SK-N-SH (cell line): ENCODE measurements at regions not wholly inside any gene's neighbourhood (a gene's known extent, or its start where the extent isn't known, plus 50 kb on each side); places are given as distances from the start of the nearest gene placed in this dataset.

Experiments used
- CTCF ChIP-seq: fragments of 200-600 bp; sonication (generic); IDR thresholded peaks from 2 replicates; pipeline ENCODE4 v1.6.1; 2017; ENCODE audit warnings: antibody characterized with exemption, mild to moderate bottlenecking, moderate library complexity
- EZH2phosphoT487 ChIP-seq: fragments of 200-600 bp; sonication (generic); IDR thresholded peaks from 2 replicates; pipeline ENCODE4 v1.6.1; 2017; ENCODE audit warnings: low read depth, mixed run types, mild to moderate bottlenecking, antibody characterized with exemption, moderate library complexity, borderline replicate concordance
- FOXM1 ChIP-seq: IDR thresholded peaks from 2 replicates; pipeline ENCODE4 v1.4.0; 2012; ENCODE audit warnings: low read depth, mild to moderate bottlenecking
- GATA2 ChIP-seq: sonication (generic); formaldehyde crosslinking; IDR thresholded peaks from 2 replicates; pipeline ENCODE4 v1.5.0; 2020; ENCODE audit warnings: mild to moderate bottlenecking, missing genetic modification reagents
- MXI1 ChIP-seq: IDR thresholded peaks from 2 replicates; pipeline ENCODE4 v1.6.1; 2012; ENCODE audit warnings: mild to moderate bottlenecking, low read depth, low read length, improper control_type of control experiment
- NRF1 ChIP-seq: IDR thresholded peaks from 2 replicates; pipeline ENCODE4 v1.6.1; 2012; ENCODE audit warnings: low read depth, mild to moderate bottlenecking, low read length
- POLR2AphosphoS5 ChIP-seq: IDR thresholded peaks from 2 replicates; pipeline ENCODE4 v1.6.1; 2012; ENCODE audit warnings: low read depth, low read length
- REST ChIP-seq: IDR thresholded peaks from 2 replicates; pipeline ENCODE4 v1.6.1; 2012; ENCODE audit warnings: mild to moderate bottlenecking, low read depth, low read length, moderate library complexity
- RFX5 ChIP-seq: IDR thresholded peaks from 2 replicates; pipeline ENCODE4 v1.6.1; 2012; ENCODE audit warnings: mild to moderate bottlenecking, improper control_type of control experiment, low read length
- TAF1 ChIP-seq: IDR thresholded peaks from 2 replicates; pipeline ENCODE4 v1.6.1; 2012; ENCODE audit warnings: low read depth, mild to moderate bottlenecking, low read length, moderate library complexity, borderline replicate concordance
- YY1 ChIP-seq: IDR thresholded peaks from 2 replicates; pipeline ENCODE4 v1.4.0; 2012; ENCODE audit warnings: low read depth, mild to moderate bottlenecking

GRCh38 chr4:112859456-112860184 lies 189.8 kb upstream of the ANK2 start:
- TF ChIP-seq NRF1 (no peak), MXI1 (peak; percentile 44; the same call in 1 of the 2 replicates), CTCF (no peak), EZH2phosphoT487 (no peak), FOXM1 (no peak), RFX5 (no peak), GATA2 (CRISPR knock-in tag) (peak; percentile 59), REST (no peak), POLR2AphosphoS5 (no peak), YY1 (no peak), TAF1 (no peak)
